ENCODE measurements at regions not wholly inside any gene's neighbourhood (a gene's known extent, or its start where the extent isn't known, plus 50 kb on each side); places are given as distances from the start of the nearest gene placed in this dataset.

DNA sequence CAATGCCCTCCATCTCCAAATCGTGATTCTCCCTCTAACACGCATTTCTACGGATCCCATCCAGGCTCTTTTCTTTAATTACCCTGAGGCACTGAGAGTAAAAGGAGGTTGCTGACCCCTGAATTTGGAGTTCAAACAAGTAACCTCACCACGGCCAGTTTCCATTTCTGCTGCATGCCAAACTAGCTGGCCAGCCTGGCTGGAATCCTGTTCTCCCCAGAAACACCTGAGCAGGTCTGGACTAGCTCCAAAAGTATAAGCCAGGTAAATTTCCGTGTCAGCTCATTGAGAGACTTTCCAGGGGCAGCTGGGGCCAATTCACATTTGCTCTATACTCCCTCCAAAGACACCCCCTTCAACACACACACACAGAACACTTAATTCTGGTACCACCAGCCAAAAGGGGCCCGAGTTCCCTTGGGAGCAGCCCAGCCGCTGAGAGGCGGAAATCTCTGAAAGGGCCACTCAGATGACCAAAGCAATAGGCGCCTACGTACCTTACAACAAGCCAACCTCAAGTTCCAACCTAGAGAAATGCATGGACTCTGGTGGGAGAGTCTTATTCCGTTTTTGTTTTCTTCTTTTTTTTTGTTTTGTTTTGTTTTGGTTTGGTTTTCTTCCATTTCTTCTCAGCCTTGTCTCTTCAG, 131.4 kb downstream of the NDUFA12 start:
- Histone ChIP-seq H3K4me3 (no peak overlapping the region), H3K36me3 (no peaks in the 10 kb centered on the region), H3K27ac (no peak overlapping the region), H3K9me3 (no peaks in the 10 kb centered on the region), H3K4me1 (peaks cover 0 to 5% (median 0%) of the 10 kb centered on the region in 4 donors), H3K27me3 (peaks cover 0 to 22% of the 10 kb centered on the region in 2 donors)
- intact Hi-C loops (cut with DNase I), result no loop called here
- DNase-seq (no peak), ATAC-seq (no peak)
- 52% methylated on average over 9 of the region's 11 CpGs for WGBS (ENCODE audit: insufficient coverage, low coverage, low lambda C conversion rate, missing lambda C conversion rate)
- TF ChIP-seq, protein P1, sequence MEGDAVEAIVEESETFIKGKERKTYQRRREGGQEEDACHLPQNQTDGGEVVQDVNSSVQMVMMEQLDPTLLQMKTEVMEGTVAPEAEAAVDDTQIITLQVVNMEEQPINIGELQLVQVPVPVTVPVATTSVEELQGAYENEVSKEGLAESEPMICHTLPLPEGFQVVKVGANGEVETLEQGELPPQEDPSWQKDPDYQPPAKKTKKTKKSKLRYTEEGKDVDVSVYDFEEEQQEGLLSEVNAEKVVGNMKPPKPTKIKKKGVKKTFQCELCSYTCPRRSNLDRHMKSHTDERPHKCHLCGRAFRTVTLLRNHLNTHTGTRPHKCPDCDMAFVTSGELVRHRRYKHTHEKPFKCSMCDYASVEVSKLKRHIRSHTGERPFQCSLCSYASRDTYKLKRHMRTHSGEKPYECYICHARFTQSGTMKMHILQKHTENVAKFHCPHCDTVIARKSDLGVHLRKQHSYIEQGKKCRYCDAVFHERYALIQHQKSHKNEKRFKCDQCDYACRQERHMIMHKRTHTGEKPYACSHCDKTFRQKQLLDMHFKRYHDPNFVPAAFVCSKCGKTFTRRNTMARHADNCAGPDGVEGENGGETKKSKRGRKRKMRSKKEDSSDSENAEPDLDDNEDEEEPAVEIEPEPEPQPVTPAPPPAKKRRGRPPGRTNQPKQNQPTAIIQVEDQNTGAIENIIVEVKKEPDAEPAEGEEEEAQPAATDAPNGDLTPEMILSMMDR (IDR thresholded peaks at IDR 0.05), result no peak
- TF ChIP-seq POLR2A (IDR thresholded peaks at IDR 0.05), result no peak

DNA sequence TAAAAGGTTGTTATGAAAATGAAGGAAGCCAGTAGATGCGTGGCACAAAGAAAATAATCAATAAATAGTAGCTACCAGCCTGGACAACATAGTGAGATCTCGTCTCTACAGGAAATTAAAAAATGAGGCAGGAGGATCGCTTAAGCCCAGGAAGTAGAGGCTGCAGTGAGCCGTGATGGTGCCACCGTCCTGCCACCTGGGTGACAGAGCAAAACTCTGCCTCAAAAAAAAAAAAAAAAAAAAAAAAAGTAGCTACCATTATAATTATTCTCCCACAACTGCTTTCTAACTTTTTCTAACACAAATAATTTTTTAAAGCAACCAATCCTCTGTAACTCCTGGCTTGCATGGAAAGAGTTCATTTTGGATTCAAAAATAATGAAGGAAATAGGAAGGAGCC, 133.0 kb downstream of the NDUFA12 start:
- Histone ChIP-seq H3K27ac (no peak overlapping the region), H3K9me3 (no peaks in the 10 kb centered on the region), H3K4me3 (no peak overlapping the region), H3K27me3 (peaks cover 0 to 22% of the 10 kb centered on the region in 2 donors), H3K36me3 (no peaks in the 10 kb centered on the region), H3K4me1 (peaks cover 0 to 5% (median 0%) of the 10 kb centered on the region in 4 donors)
- DNase-seq (no peak), ATAC-seq (no peak)
- 75% methylated on average over 5 of the region's 5 CpGs for WGBS (ENCODE audit: insufficient coverage, low coverage, low lambda C conversion rate, missing lambda C conversion rate)
- TF ChIP-seq POLR2A (IDR thresholded peaks at IDR 0.05), result no peak
- TF ChIP-seq, protein P1 (IDR thresholded peaks at IDR 0.05), result no peak
- intact Hi-C loops (cut with DNase I), result no loop called here

DNA sequence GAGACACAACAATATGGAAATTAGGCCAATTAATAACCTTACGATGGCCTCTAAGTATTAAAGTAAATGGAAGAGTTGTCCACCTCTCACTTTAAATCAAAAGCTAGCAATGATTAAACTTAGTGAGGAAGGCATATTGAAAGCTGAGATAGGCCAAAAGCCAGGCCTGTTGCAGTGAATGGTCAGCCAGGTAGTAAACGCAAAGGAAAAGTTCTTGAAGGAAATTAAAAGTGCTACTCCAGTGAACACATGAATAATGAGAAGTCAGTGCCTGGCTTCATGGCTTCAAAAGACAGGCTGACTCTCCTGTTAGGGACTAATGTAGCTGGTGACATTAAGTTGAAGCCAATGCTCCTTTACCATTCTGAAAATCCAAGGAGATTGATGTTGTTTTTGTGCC, 135.3 kb downstream of the NDUFA12 start:
- 87% methylated on average over 2 of the region's 2 CpGs for WGBS (ENCODE audit: insufficient coverage, low coverage, low lambda C conversion rate, missing lambda C conversion rate)
- intact Hi-C loops (cut with DNase I), result no loop called here
- ATAC-seq, result no peak

DNA sequence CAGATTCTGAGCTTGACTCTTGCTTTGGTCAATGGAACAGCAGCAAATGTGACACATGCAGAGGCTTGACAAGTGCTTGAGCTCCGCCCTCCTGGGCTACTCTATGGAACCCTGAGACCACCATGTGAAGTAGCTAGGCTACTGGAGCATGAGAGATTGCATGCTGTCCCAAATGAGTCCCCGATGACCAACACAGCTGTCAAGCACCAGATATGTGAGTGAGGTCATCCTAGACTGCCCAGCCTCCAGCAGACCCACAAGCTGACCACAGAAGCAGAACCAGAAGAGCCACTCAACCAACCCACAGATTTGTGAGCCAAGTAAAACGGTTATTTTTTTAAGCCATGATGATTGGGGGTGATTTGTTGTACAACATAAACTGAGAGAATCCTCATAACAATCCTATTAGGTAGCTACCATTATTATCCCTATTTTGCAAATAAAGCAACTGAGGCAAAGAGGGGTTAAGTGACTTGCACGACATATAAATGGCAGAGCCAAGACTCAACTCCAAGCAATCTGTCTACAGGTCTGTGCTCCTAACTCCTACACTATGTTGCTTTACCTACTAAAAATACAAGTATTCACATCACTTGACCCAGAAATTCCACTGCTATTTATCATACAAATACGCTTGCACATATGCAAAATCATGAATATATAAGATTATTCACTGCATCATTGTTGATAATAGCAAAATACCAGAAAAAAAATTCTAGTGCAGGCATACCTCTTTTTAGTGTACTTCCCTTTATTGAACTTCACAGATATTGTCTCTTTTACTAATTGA, 136.2 kb downstream of the NDUFA12 start:
- no peak for TF ChIP-seq POLR2A (IDR thresholded peaks at IDR 0.05)
- TF ChIP-seq, protein P1 (IDR thresholded peaks at IDR 0.05), result no peak
- H3K9me3 ChIP-seq, result no peaks in the 10 kb centered on the region
- ATAC-seq, result no peak
- DNase-seq, result no peak
- WGBS (ENCODE audit: insufficient coverage, low coverage, low lambda C conversion rate, missing lambda C conversion rate), result 52% methylated on average over 5 of the region's 5 CpGs
- no peak overlapping the region for H3K4me3 ChIP-seq
- no peaks in the 10 kb centered on the region for H3K27me3 ChIP-seq
- H3K4me1 ChIP-seq, result no peaks in the 10 kb centered on the region
- intact Hi-C loops (cut with DNase I), result no loop called here
- H3K36me3 ChIP-seq, result no peaks in the 10 kb centered on the region
- H3K27ac ChIP-seq, result no peak overlapping the region

More for the DNA sequence above, 135.3 kb downstream of the NDUFA12 start:
- H3K4me1 ChIP-seq, result no peaks in the 10 kb centered on the region
- peaks cover 0 to 8% of the 10 kb centered on the region in 2 donors for H3K27me3 ChIP-seq
- TF ChIP-seq, protein P1 (IDR thresholded peaks at IDR 0.05), result no peak
- no peak for TF ChIP-seq POLR2A (IDR thresholded peaks at IDR 0.05)
- H3K4me3 ChIP-seq, result no peak overlapping the region
- H3K27ac ChIP-seq, result no peak overlapping the region
- H3K9me3 ChIP-seq, result no peaks in the 10 kb centered on the region
- H3K36me3 ChIP-seq, result no peaks in the 10 kb centered on the region
- DNase-seq, result no peak
